HEK293T (cell line): ENCODE measurements at regions not wholly inside any gene's neighbourhood (a gene's known extent, or its start where the extent isn't known, plus 50 kb on each side); places are given as distances from the start of the nearest gene placed in this dataset.

Source experiments
- CTCF ChIA-PET: fragments of 350-600 bp; formaldehyde crosslinking; extraction: SDS; loops from one replicate; lab custom pipeline; 2021; ENCODE audit warnings: antibody characterized with exemption, inconsistent platforms; lab: Yijun Ruan, JAX
- POLR2A ChIA-PET: fragments of 350-600 bp; formaldehyde crosslinking; extraction: SDS; loops from one replicate; lab custom pipeline; 2020; ENCODE audit warnings: antibody characterized with exemption, inconsistent platforms; lab: Yijun Ruan, JAX
- DNase-seq: peaks from one replicate; pipeline ENCODE4 v3.0.0; 2012; ENCODE audit warnings: mixed read lengths; ENCODE audit errors: extremely low spot score
- ARNT ChIP-seq: fragments of 450-650 bp; IDR thresholded peaks from 2 replicates; pipeline ENCODE4 v1.6.1; 2017; ENCODE audit warnings: mild to moderate bottlenecking
- BHLHE40 ChIP-seq: fragments of 450-650 bp; IDR thresholded peaks from 2 replicates; pipeline ENCODE4 v1.6.1; 2016; ENCODE audit warnings: mild to moderate bottlenecking, moderate library complexity, borderline replicate concordance
- CTBP1 ChIP-seq: fragments of 450-650 bp; IDR thresholded peaks from 2 replicates; pipeline ENCODE4 v1.6.1; 2016; ENCODE audit warnings: borderline replicate concordance
- ELF4 ChIP-seq: fragments of 450-650 bp; IDR thresholded peaks from 2 replicates; pipeline ENCODE4 v1.6.1; 2017; ENCODE audit warnings: antibody characterized with exemption
- FOXA1 ChIP-seq: fragments of 450-650 bp; IDR thresholded peaks from 2 replicates; pipeline ENCODE4 v1.6.1; 2016; ENCODE audit warnings: mild to moderate bottlenecking
- FOXK2 ChIP-seq: fragments of 450-650 bp; IDR thresholded peaks from 2 replicates; pipeline ENCODE4 v1.6.1; 2016; ENCODE audit warnings: mild to moderate bottlenecking
- FOXM1 ChIP-seq: fragments of 450-650 bp; IDR thresholded peaks from 2 replicates; pipeline ENCODE4 v1.6.1; 2017; ENCODE audit warnings: mild to moderate bottlenecking, borderline replicate concordance
- HDGF ChIP-seq: fragments of 450-650 bp; IDR thresholded peaks from 2 replicates; pipeline ENCODE4 v1.6.1; 2017; ENCODE audit warnings: antibody characterized with exemption, borderline replicate concordance
- L3MBTL2 ChIP-seq: fragments of 450-650 bp; conservative IDR thresholded peaks from 2 replicates; pipeline ENCODE4 v1.6.1; 2016; ENCODE audit warnings: mild to moderate bottlenecking
- LEF1 ChIP-seq: fragments of 450-650 bp; IDR thresholded peaks from 2 replicates; pipeline ENCODE4 v1.6.1; 2017; ENCODE audit warnings: mild to moderate bottlenecking, borderline replicate concordance
- NFRKB ChIP-seq: fragments of 450-650 bp; IDR thresholded peaks from 2 replicates; pipeline ENCODE4 v1.6.1; 2016; ENCODE audit warnings: mild to moderate bottlenecking, moderate library complexity
- SP1 ChIP-seq: fragments of 450-650 bp; IDR thresholded peaks from 2 replicates; pipeline ENCODE4 v1.6.1; 2017
- SUZ12 ChIP-seq: fragments of 450-650 bp; IDR thresholded peaks from 2 replicates; pipeline ENCODE4 v1.6.1; 2016; ENCODE audit warnings: mild to moderate bottlenecking
- TARDBP ChIP-seq: fragments of 450-650 bp; IDR thresholded peaks from 2 replicates; pipeline ENCODE4 v1.6.1; 2016
- ZNF384 ChIP-seq: fragments of 450-650 bp; IDR thresholded peaks from 2 replicates; pipeline ENCODE4 v1.6.1; 2016
- TF ChIP-seq, protein P1 (sequence below): fragments of 450-650 bp; IDR thresholded peaks from 2 replicates; pipeline ENCODE4 v1.6.1; 2016

DNA sequence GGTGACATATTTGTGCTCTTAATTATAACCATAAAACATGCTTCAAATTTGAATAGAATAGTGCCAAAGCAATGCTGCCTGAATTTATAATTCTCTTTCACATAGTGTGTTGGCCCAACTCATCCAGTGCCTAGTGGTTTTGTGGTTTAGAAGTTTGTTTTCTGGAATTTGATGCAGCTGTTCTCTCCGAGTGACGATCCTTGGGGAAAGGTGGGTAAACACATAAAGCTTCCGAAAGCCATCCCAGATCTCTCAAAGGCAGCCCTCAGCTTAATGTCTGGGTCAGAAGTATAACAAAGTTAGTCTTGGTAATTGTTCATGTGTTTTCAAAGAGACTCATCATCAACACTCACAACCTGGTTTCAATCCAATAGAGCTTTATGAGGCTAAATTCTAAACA, 235.6 kb upstream of the CDH2 start:
- no peak for DNase-seq
- ChIA-PET CTCF (no interaction called here), POLR2A (no interaction called here)
- TF ChIP-seq FOXM1 = no peak

DNA sequence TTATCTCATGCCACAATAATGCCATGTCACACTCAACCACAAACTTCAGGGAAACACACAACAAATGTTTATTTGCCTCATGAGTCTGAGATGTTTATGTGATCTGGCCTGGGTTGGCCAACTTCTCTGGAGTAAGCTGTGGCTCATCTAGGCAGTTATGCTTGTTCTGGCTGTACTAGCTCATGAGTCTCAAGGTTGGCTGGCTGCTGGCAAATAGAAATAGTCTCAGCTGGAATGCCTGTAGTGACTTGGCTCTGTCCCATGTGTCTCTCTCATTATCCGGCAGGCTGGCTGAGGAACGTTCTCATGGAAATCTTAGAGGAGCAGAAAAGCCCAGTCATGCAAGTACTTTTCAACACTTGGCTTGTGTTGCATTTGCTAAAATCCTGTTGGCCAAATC, 234.9 kb upstream of the CDH2 start:
- ChIA-PET CTCF (no interaction called here), POLR2A (no interaction called here)
- DNase-seq = no peak
- no peak for TF ChIP-seq ARNT
- TF ChIP-seq FOXA1 = no peak
- no peak for TF ChIP-seq LEF1
- TF ChIP-seq FOXM1 = no peak
- TF ChIP-seq FOXK2 = no peak
- no peak for TF ChIP-seq NFRKB
- TF ChIP-seq ELF4 = no peak
- TF ChIP-seq CTBP1 = no peak
- TF ChIP-seq SUZ12 = no peak
- TF ChIP-seq L3MBTL2 = no peak
- no peak for TF ChIP-seq HDGF
- TF ChIP-seq TARDBP = no peak
- no peak for TF ChIP-seq SP1
- TF ChIP-seq, protein P1, sequence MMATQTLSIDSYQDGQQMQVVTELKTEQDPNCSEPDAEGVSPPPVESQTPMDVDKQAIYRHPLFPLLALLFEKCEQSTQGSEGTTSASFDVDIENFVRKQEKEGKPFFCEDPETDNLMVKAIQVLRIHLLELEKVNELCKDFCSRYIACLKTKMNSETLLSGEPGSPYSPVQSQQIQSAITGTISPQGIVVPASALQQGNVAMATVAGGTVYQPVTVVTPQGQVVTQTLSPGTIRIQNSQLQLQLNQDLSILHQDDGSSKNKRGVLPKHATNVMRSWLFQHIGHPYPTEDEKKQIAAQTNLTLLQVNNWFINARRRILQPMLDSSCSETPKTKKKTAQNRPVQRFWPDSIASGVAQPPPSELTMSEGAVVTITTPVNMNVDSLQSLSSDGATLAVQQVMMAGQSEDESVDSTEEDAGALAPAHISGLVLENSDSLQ = no peak
- no peak for TF ChIP-seq ZNF384

DNA sequence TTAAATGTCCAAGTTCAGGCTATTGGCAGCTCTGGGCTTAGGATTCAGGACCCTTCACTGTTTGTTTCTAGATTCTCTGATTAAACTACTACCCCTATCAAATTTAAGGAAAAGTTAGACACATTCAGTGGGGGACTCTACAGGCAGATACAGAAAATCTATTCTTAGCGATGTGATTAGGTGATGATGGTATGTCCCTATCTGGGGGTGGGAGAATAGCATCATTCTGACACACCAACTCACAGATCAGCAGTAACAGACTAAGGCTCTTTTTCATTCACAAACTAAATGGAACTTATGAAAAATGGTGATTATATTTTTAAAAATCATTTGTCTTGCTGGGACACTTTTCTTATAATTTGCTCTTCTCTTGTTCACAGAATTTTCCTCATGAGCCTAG, 232.9 kb upstream of the CDH2 start:
- no peak for DNase-seq
- POLR2A ChIA-PET = no interaction called here
- CTCF ChIA-PET = no interaction called here
- TF ChIP-seq FOXK2 = no peak

DNA sequence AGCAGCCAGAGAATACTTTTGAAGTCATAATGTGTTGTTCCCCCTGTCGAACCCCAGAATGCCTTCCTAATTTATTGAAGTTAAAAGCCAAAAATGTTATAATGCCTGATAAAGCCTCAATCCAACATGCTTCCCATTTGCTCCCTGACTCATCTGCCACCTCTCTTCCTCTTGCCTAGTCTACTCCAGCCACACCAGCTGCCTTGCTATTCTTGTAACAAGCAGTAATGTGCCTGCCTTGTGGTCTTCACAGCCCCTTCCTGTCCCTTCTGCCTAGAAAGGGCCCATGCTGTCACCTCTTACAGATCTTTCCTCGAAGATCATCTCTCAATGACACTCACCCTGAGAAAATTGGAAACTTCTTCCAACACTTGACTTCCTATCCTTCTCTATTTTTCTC, 231.6 kb upstream of the CDH2 start:
- POLR2A ChIA-PET = no interaction called here
- TF ChIP-seq ARNT (no peak), SUZ12 (no peak), BHLHE40 (no peak), FOXK2 (no peak), HDGF (no peak), ELF4 (no peak), LEF1 (no peak), NFRKB (no peak), FOXA1 (no peak), ZNF384 (no peak), FOXM1 (no peak), L3MBTL2 (no peak), SP1 (no peak), TARDBP (no peak), CTBP1 (no peak)
- TF ChIP-seq, protein P1 = no peak
- CTCF ChIA-PET = no interaction called here
- no peak for DNase-seq

DNA sequence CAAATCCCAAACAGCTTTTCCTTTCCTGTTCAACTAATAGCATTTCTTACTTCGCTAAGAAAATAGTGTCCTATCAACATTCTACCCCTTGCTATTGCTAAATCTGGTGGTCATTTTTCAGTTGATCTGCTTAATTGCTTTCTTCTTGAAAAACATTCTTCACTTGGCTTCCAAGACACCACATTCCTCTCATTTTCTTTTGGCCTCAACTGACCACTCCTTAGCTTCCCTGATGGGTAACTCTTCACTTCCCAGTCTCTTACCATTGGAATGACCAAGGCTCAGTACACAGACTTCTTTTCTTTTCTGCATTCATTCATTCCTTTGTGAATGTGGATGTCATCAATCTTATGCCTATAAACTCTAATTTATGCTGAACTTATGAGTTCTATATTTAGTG, 230.8 kb upstream of the CDH2 start:
- CTCF ChIA-PET = no interaction called here

DNA sequence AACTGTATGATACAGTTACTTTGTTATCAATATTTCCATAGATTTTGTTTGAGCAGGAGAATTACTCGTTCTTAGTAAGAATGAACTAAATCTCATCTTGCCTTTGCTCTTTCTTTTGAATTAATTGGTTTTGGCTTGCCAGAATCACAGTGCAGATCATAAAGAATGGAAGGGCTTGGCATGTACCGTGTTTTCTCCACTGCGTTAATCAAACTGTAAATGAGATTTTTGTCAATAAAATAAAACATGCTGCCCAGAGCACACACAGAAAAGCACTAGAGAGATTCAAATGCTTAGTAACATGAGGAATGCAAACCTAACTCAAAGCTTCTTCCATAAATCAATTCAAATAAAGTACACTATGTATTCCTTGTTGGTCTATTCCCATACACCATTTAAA, 229.6 kb upstream of the CDH2 start:
- ChIA-PET CTCF (no interaction called here), POLR2A (no interaction called here)
- TF ChIP-seq, protein P1 = no peak
- TF ChIP-seq FOXM1 (no peak), ZNF384 (no peak), HDGF (no peak), NFRKB (no peak), SUZ12 (no peak), ARNT (no peak), FOXA1 (no peak), TARDBP (no peak), FOXK2 (no peak), L3MBTL2 (no peak), BHLHE40 (no peak), CTBP1 (no peak), ELF4 (no peak), SP1 (no peak), LEF1 (no peak)
- DNase-seq = no peak

More for the DNA sequence above, 230.8 kb upstream of the CDH2 start:
- TF ChIP-seq BHLHE40 (no peak), ELF4 (no peak), ZNF384 (no peak), TARDBP (no peak), L3MBTL2 (no peak), FOXM1 (no peak), NFRKB (no peak)
- POLR2A ChIA-PET = no interaction called here
- DNase-seq = no peak

DNA sequence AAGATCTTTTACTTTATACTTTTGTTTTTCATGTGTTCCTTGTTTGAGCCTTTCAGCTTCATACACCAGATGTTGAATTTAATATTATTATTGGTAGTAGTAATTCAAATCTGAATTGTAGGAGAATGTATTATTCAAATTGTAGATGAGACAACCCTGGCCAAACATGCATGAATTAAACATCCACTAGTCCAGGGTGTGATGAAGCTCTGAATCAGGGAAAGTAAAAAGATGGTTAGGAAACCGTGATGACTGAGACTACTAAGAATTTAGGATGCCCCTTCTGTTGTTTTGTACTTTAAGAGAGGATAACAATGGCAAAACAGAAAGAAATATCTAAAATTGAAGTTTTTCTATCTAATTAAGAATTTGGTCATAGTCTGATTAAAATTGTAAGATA, 227.8 kb upstream of the CDH2 start:
- no peak for TF ChIP-seq FOXK2
- no peak for TF ChIP-seq HDGF
- no peak for TF ChIP-seq ZNF384
- TF ChIP-seq, protein P1 = no peak
- no peak for TF ChIP-seq ARNT
- no peak for TF ChIP-seq SP1
- no peak for TF ChIP-seq CTBP1
- TF ChIP-seq FOXA1 = no peak
- no peak for TF ChIP-seq TARDBP
- TF ChIP-seq NFRKB = no peak
- no peak for TF ChIP-seq L3MBTL2
- no peak for TF ChIP-seq FOXM1
- TF ChIP-seq BHLHE40 = no peak
- no peak for TF ChIP-seq LEF1
- TF ChIP-seq SUZ12 = no peak
- TF ChIP-seq ELF4 = no peak
- ChIA-PET CTCF (interaction anchor here (0.5 kb wide), 1 partner anchor 43 kb away, joined by 4 read pairs; no protein-coding TSS in a partner anchor), POLR2A (no interaction called here)
- DNase-seq = no peak
